RCC 7860 (cell line): ENCODE measurements at regions not wholly inside any gene's neighbourhood (a gene's known extent, or its start where the extent isn't known, plus 50 kb on each side); places are given as distances from the start of the nearest gene placed in this dataset.
A peak's percentile ranks its signal among the peaks of the same experiment; 100 is the strongest.
"Not testable (repeated sequence)": the region's sequence is repeated elsewhere in the genome, so short reads cannot be mapped to it uniquely, and the experiment has no call there.

ENCODE experiments used
- DNase-seq: peaks from one replicate; pipeline ENCODE4 v3.0.0-alpha.2; 2015; ENCODE audit warnings: low spot score
- FAIRE-seq: peaks from 2 replicates; lab custom pipeline; 2012; peaks lifted over from hg19 to GRCh38; lab: Jason Lieb, UNC

DNA sequence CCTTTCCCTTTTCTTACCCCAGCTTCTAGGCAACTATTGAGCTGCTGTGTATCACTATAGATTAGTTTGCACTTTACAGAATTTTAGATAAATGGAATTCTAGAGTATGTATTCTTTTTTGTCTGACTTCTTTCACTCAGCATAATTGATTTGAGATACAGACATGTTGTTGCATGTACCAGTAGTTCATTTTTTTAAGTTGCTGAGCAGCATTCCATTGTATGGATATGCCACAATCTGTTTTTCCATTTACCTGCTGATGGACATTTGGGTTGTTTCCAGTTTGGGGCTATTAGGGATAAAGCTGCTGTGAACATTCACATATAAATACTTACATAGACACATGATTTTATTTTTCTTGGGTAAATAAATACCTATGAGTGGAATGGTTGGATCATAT lies 135.7 kb downstream of the IGF1 start:
- no peak for FAIRE-seq
- no peak for DNase-seq

DNA sequence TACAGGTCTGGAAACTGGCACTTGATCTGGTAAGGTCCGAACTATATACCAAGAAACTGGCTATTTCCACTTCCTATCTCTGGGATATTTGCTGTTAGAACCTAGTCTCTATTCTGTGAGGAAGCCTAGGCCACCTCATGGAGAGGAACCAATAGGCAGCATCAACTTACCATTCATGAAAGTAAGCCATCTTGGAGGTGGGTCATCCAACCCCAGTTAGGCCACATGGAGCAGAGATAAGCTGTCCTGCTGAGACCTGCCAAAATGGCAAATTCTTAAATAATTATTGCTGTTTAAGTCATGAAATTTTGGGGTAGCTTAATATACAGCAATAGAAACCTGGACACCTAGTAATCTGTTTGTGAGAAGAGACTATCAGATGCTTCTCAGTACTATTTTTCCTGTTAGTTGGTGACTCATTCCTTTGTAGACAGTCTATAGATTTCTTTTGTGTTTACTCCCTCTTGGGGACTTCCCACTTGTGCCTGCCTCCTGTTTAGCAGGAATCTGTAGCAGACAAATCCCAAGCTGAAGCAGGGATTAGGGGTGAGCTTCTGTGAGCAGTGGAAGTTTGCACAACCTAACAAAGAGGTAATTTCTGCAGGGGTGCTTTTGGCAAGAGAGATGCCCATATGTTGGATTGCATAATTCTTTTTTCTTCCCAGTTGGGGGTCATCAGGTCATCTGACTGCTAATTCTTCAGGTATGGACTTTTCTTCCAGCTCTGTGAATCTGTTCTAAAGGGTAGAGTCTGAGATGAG lies 136.8 kb downstream of the IGF1 start:
- no peak for FAIRE-seq
- DNase-seq, result no peak

GRCh38 chr12:102342281-102343006 lies 137.9 kb downstream of the IGF1 start:
- FAIRE-seq (no peak), DNase-seq (no peak)

- FAIRE-seq (no peak), DNase-seq (no peak)
Measured at GRCh38 chr12:102334765-102335164, 137.1 kb upstream of the PMCH start.

- no peak for FAIRE-seq
- no peak for DNase-seq
Measured at GRCh38 chr12:102331419-102331818, 133.8 kb upstream of the PMCH start.

DNA sequence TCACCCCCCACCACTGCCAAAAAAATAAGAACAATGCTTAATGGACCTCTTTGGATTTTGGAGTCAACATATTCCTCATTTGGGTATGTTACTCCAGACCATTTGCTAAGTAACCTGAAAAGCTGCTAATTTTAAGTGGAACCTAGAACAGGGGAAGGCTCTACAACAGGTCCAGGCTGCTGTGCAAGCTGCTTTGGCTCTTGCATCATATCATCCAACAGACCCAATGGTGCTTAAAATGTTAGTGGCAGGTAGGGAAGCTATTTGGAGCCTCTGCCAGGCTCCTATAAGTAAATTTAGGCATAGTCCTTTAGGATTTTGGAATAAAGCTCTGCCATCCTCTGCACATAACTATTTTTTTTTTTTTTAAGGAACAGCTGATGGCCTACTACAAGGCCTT lies 132.2 kb upstream of the PMCH start:
- DNase-seq, result no peak
- FAIRE-seq, result no peak

DNA sequence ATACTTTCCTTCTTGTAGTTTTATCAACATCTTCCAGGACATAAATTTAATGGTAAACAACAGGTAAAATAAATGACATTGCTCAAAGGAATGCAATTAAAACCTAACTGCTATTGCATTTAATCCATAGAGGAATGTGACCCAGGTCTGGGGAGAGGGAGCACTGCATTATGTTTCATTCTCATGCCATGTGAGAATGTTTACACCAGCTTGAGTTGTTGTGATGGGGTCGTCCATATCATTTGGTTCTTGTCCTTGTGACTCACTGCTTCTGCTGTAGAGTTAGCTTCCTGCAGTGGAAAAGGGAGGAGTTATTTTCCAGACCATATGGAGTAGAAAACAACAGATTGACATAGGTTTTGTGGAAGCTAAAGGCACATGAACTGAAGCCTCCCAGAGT lies 129.3 kb upstream of the PMCH start:
- DNase-seq (no peak), FAIRE-seq (no peak)

- DNase-seq, FAIRE-seq: not testable (repeated sequence)
Measured at GRCh38 chr12:102325108-102325507, 127.5 kb upstream of the PMCH start.

GRCh38 chr12:102323799-102324198 lies 126.2 kb upstream of the PMCH start:
- FAIRE-seq (no peak), DNase-seq (no peak)

DNA sequence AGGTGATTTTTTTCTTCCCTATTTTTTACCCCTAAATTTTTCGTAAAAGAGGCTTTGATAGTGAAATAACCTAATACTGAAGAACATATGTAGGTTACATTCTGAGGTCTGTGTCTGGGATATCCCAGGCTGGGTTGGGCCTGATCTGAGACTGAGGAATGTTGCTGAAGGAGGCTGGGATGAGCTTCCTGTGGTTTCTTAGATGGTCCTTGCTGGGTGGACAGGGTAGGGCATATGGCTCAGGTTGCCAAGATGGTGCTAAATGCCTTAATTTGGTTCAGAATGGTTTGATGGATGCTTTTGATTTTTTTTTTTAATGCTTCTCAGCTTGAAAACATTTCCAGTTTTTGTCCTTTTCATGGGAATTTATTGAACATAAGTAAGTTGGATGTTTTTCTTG lies 124.6 kb upstream of the PMCH start:
- no peak for FAIRE-seq
- DNase-seq, result no peak

DNA sequence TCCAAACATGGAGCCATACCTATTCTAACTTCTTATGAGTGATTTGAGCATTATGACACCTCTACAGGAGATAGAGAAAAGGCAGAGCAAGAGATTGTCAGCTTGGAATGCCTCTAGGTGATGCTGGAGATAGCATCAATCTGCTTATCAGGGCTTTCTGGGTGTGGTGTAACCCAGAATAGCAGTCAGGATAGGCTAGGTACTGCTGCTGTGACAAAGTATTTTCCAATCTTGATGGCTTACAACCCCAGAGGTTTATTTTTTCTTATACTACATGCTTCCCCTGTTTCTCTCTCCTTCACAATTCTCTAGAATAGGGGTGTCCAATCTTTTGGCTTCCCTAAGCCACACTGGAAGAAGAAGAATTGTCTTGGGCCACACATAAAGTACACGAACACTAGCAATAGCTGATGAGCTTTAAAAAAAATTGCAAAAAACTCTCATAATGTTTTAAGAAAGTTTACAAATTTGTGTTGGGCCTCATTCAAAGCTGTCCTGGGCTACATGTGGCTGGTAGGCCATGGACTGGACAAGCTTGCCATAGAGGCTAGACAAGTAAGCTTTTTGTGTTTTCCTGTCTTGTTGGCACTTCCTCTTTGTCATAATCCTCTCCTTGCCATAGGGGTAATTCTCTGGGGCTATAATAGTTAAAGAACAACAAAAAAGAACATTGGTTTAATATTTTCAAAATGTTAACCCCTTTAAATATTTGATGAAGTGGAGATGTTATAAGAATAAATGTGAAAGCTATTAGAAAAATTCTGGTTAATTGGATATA lies 123.9 kb upstream of the PMCH start:
- FAIRE-seq (no peak), DNase-seq (no peak)

- FAIRE-seq (no peak), DNase-seq (no peak)
Measured at GRCh38 chr12:102317155-102317554, 119.5 kb upstream of the PMCH start.

DNA sequence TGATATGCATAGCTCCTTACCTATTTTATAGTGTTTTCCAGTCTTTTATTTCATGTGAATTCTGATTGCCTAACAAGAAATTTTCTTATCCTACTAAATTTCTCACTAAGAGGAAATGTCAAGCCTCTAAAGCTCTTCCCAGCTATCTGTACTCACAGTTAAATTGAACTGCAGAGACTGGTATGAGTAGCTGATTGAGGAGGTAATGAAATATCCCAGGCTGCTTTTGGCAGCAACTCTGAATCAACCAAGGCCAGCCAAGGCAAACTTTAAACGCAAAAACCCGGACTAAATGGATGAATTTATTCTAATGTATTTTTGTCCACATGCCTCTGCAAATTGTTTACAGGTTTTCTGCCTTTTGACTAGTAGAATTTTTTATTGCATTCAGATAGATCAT lies 119.1 kb upstream of the PMCH start:
- FAIRE-seq (no peak), DNase-seq (no peak)

DNA sequence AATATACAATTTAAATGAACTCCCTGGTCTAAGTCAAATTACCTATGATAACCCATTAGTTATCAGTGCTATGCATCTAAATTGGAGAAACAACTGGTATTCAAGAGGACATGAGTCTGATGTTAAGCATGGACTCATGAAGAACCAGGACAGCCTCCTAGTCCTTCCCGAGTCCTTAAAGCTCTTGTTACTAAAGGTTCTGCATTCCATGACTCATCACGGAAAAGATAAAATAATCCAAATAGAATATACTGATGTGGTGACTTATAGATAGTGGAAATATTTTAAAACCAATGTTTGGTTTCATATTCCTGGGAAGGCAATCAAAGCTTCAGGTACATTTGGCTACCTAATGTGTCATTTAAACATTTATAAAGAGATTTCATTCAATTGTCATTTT lies 117.2 kb upstream of the PMCH start:
- DNase-seq (no peak), FAIRE-seq (no peak)

DNA sequence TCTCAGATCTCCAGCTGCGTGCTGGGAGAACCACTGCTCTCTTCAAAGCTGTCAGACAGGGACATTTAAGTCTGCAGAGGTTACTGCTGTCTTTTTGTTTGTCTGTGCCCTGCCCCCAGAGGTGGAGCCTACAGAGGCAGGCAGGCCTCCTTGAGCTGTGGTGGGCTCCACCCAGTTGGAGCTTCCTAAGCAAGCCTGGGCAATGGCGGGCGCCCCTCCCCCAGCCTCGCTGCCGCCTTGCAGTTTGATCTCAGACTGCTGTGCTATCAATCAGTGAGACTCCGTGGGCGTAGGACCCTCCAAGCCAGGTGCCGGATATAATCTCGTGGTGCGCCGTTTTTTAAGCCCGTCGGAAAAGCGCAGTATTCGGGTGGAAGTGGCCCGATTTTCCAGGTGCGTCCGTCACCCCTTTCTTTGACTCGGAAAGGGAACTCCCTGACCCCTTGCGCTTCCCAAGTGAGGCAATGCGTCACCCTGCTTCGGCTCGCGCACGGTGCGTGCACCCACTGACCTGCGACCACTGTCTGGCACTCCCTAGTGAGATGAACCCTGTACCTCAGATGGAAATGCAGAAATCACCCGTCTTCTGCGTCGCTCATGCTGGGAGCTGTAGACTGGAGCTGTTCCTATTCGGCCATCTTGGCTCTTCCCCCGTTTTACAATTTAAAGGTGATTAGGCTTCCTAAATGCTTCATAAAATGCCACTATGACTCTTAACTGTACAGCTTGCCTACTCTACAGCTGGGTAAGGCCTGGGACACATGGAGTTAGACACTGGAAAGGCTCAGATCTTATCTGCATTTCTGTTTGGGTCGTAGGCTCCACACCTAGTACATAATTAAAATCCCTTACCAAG lies 115.7 kb upstream of the PMCH start:
- not testable (repeated sequence) for DNase-seq, FAIRE-seq

- DNase-seq, result no peak
- no peak for FAIRE-seq
Measured at GRCh38 chr12:102305486-102305885, 107.9 kb upstream of the PMCH start.

GRCh38 chr12:102304667-102305066 lies 107.0 kb upstream of the PMCH start:
- not testable (repeated sequence) for FAIRE-seq, DNase-seq

DNA sequence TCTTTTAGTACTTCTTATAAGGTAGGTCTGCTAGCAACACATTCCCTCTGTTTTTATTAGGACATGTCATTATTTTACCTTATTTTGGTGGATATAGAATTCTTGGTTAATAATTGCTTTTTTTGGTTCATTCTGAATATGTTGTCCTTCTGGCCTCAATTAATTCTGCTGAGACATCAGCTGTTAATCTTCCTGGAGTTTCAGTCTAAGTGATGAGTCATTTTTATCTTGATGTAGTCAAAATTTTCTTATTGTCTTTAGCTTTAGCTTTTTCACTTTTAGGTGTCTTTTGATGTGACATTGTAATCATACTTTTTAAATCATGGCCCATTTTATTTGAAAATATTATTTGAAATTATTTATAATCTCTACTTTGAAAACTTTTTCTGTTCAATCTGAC lies 104.9 kb upstream of the PMCH start:
- no peak for FAIRE-seq
- no peak for DNase-seq

DNA sequence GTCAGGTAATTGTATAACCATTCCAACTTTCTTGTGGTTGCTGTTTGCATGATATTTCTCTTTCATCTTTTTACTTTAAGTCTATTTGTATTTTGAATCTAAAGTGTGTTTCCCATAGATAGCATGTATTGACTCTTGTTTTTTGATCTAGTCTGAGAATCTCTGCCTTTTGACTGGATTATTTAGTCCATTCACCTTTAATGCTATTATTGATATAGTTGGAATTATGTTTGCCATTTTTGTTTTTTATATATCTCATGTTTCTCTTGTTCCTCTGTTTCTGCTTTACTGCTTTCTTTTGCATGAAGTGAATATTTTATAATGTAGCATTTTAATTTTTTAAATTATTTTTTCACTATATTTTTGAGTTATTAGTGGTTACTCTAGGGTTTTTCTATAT lies 103.9 kb upstream of the PMCH start:
- DNase-seq (no peak), FAIRE-seq (no peak)

- FAIRE-seq (no peak), DNase-seq (peak; percentile 48)
Measured at GRCh38 chr12:102300824-102301461, 103.3 kb upstream of the PMCH start.
